ENCODE measurements at regions not wholly inside any gene's neighbourhood (a gene's known extent, or its start where the extent isn't known, plus 50 kb on each side); places are given as distances from the start of the nearest gene placed in this dataset.

GRCh38 chr12:13849456-13849855, 131.9 kb downstream of the GRIN2B start (continued):
- TF ChIP-seq TEF (CRISPR knock-in tag; IDR thresholded peaks at IDR 0.05), result no peak
- TF ChIP-seq ISL2 (CRISPR knock-in tag; IDR thresholded peaks at IDR 0.05), result no peak
- no peak for TF ChIP-seq KAT2B (IDR thresholded peaks at IDR 0.05; ENCODE audit: borderline replicate concordance, low read depth, low read length)
- no peak for TF ChIP-seq ZNF850 (CRISPR knock-in tag; conservative IDR thresholded peaks at IDR 0.05)
- TF ChIP-seq KLF12 (CRISPR knock-in tag; IDR thresholded peaks at IDR 0.05; ENCODE audit: borderline replicate concordance), result no peak

GRCh38 chr12:13843841-13844240, 137.6 kb downstream of the GRIN2B start:
- H3K9me3 ChIP-seq (ENCODE audit: low read length), result no peaks in the 10 kb centered on the region
- H4K20me1 ChIP-seq (ENCODE audit: insufficient read depth, low read length), result no peaks in the 10 kb centered on the region
- TF ChIP-seq ZNF546 (CRISPR knock-in tag; conservative IDR thresholded peaks at IDR 0.05) (no peak), ELF1 (CRISPR knock-in tag; IDR thresholded peaks at IDR 0.05) (no peak), TBX3 (IDR thresholded peaks at IDR 0.05; ENCODE audit: borderline replicate concordance) (no peak), RFX5 (IDR thresholded peaks at IDR 0.05; ENCODE audit: low read depth, low read length) (no peak), ZNF251 (CRISPR knock-in tag; IDR thresholded peaks at IDR 0.05) (no peak), ZNF878 (CRISPR knock-in tag; IDR thresholded peaks at IDR 0.05) (no peak), ZEB1 (IDR thresholded peaks at IDR 0.05; ENCODE audit: insufficient replicate concordance, low read depth) (no peak), ATM (IDR thresholded peaks at IDR 0.05; ENCODE audit: borderline replicate concordance) (no peak), HHEX (CRISPR knock-in tag; IDR thresholded peaks at IDR 0.05) (no peak), SETDB1 (CRISPR knock-in tag; IDR thresholded peaks at IDR 0.05; ENCODE audit: borderline replicate concordance) (no peak), HMGA1 (CRISPR knock-in tag; conservative IDR thresholded peaks at IDR 0.05) (no peak), THYN1 (CRISPR knock-in tag; IDR thresholded peaks at IDR 0.05; ENCODE audit: borderline replicate concordance, low read depth) (no peak), GLMP (CRISPR knock-in tag; IDR thresholded peaks at IDR 0.05; ENCODE audit: borderline replicate concordance) (no peak), ARID2 (CRISPR knock-in tag; IDR thresholded peaks at IDR 0.05; ENCODE audit: borderline replicate concordance) (no peak), ZNF260 (CRISPR knock-in tag; IDR thresholded peaks at IDR 0.05; ENCODE audit: borderline replicate concordance, low read depth) (no peak), NFE2L1 (CRISPR knock-in tag; IDR thresholded peaks at IDR 0.05; ENCODE audit: borderline replicate concordance) (no peak), SIN3A (IDR thresholded peaks at IDR 0.05; ENCODE audit: borderline replicate concordance, low read depth, low read length) (no peak), ZNF3 (CRISPR knock-in tag; IDR thresholded peaks at IDR 0.05) (no peak)
- no peak overlapping the region for H2AFZ ChIP-seq (ENCODE audit: low read length)
- H3K4me2 ChIP-seq (ENCODE audit: low read depth, low read length), result no peak overlapping the region
- H3K9ac ChIP-seq (ENCODE audit: insufficient read depth, low read depth, low read length), result no peak overlapping the region
- no peak for FAIRE-seq
- no peak for DNase-seq (ENCODE audit: low spot score)
- no peaks in the 10 kb centered on the region for H3K4me1 ChIP-seq (ENCODE audit: insufficient read depth, low read length)
- in situ Hi-C loops (cut with HindIII; ENCODE audit: extremely low pct_ligation_motif_present, low pct_unique_long_range_greater_than_20kb), result no loop called here
- no peak overlapping the region for H3K27ac ChIP-seq (ENCODE audit: extremely low read length, insufficient read depth, low read length)
- H3K36me3 ChIP-seq (replicated peaks in 1 of 2; ENCODE audit: control insufficient read depth in 1 of 2, insufficient read depth in 2 of 2, low read length in 2 of 2), result no peaks in the 10 kb centered on the region
- CTCF ChIA-PET (ENCODE audit: low intra/inter-chr PET ratio, low total read pairs), result no interaction called here
- ATAC-seq, result no peak
- POLR2A ChIA-PET, result no interaction called here
- WGBS (ENCODE audit: low lambda C conversion rate), result 0% methylated on average over 1 of the region's 1 CpG
- H3K27me3 ChIP-seq (ENCODE audit: control insufficient read depth in 1 of 2, insufficient read depth in 2 of 2, low read length in 2 of 2), result no peaks in the 10 kb centered on the region
- intact Hi-C loops (cut with micrococcal nuclease; ENCODE audit: unreplicated experiment), result no loop called here
- no peaks in the 10 kb centered on the region for H3K79me2 ChIP-seq (ENCODE audit: insufficient read depth, low read length)
- BruUV-seq (replicated peaks), result no TSS peak
- no peak overlapping the region for H3K4me3 ChIP-seq (replicated peaks in 1 of 3; ENCODE audit: insufficient read depth in 1 of 3, low read depth in 2 of 3, low read length in 3 of 3)

All from HepG2 (cell line).